PC-9 (cell line): ENCODE measurements at regions not wholly inside any gene's neighbourhood (a gene's known extent, or its start where the extent isn't known, plus 50 kb on each side); places are given as distances from the start of the nearest gene placed in this dataset.

ENCODE experiments used
- BruUV-seq: library from RNA; stranded (reverse); fragments of 400-500 nt; replicated peaks from 2 replicates; lab custom pipeline; 2021; lab: Mats Ljungman, UMichigan
- CTCF ChIA-PET: fragments of 300-600 bp; sonication (Branson Sonifier 250); formaldehyde crosslinking; loops from one replicate; lab custom pipeline; 2022; ENCODE audit warnings: antibody characterized with exemption; lab: Charles Lee
- POLR2A ChIA-PET: fragments of 300-600 bp; sonication (Branson Sonifier 250); formaldehyde crosslinking; loops from one replicate; lab custom pipeline; 2022; ENCODE audit warnings: antibody characterized with exemption; ENCODE audit not compliant: unreplicated experiment; lab: Charles Lee
- DNase-seq, 2 experiments: peaks; one replicate each; pipeline versions ENCODE4 v3.0.0 to v3.0.0-alpha.2; 2015 to 2022; ENCODE audit warnings: mixed read lengths in 1 of 2
- H2AFZ ChIP-seq: fragments of 200-600 bp; sonication (generic); 2 replicates; pipeline ENCODE4 v1.8.1; 2017; ENCODE audit warnings: antibody characterized with exemption
- H3F3A ChIP-seq: fragments of 200-600 bp; sonication (generic); 2 replicates; pipeline ENCODE4 v1.8.1; 2017; ENCODE audit warnings: antibody characterized with exemption, mild to moderate bottlenecking, low read depth; ENCODE audit not compliant: insufficient read depth
- H3K27ac ChIP-seq: fragments of 200-600 bp; sonication (generic); 2 replicates; pipeline ENCODE4 v1.6.1; 2016; ENCODE audit warnings: mixed run types
- H3K27me3 ChIP-seq: fragments of 200-600 bp; sonication (generic); 2 replicates; pipeline ENCODE4 v1.6.1; 2016; ENCODE audit warnings: low read depth, mixed run types; ENCODE audit not compliant: insufficient read depth
- H3K36me3 ChIP-seq: fragments of 200-600 bp; sonication (generic); 2 replicates; pipeline ENCODE4 v1.6.1; 2016; ENCODE audit warnings: low read depth, mixed run types
- H3K4me1 ChIP-seq: fragments of 200-600 bp; sonication (generic); replicated peaks from 2 replicates; pipeline ENCODE4 v1.6.1; 2016; ENCODE audit warnings: mixed run types; ENCODE audit not compliant: insufficient read depth
- H3K4me2 ChIP-seq: fragments of 200-600 bp; sonication (generic); 2 replicates; pipeline ENCODE4 v1.6.1; 2017; ENCODE audit warnings: mixed run types
- H3K4me3 ChIP-seq: fragments of 200-600 bp; sonication (generic); 2 replicates; pipeline ENCODE4 v1.6.1; 2016; ENCODE audit warnings: mixed run types
- H3K79me2 ChIP-seq: fragments of 200-600 bp; sonication (generic); 2 replicates; pipeline ENCODE4 v1.6.1; 2017; ENCODE audit warnings: low read depth, mixed run types
- H3K9me2 ChIP-seq: fragments of 200-600 bp; sonication (generic); 2 replicates; pipeline ENCODE4 v1.8.1; 2017; ENCODE audit warnings: mild to moderate bottlenecking; ENCODE audit not compliant: insufficient read depth
- H3K9me3 ChIP-seq: fragments of 200-600 bp; sonication (generic); 2 replicates; pipeline ENCODE4 v1.8.1; 2016; ENCODE audit warnings: low read depth; ENCODE audit not compliant: insufficient read depth
- H4K20me1 ChIP-seq: fragments of 200-600 bp; sonication (generic); 2 replicates; pipeline ENCODE4 v1.8.1; 2017; ENCODE audit not compliant: insufficient read depth
- CTCF ChIP-seq: fragments of 200-600 bp; sonication (generic); conservative IDR thresholded peaks from 2 replicates; pipeline ENCODE4 v1.6.1; 2017; ENCODE audit warnings: mixed run types, antibody characterized with exemption, mild to moderate bottlenecking, moderate library complexity
- EZH2 ChIP-seq: fragments of 200-600 bp; sonication (generic); IDR thresholded peaks from 2 replicates; pipeline ENCODE4 v1.8.0; 2017; ENCODE audit warnings: antibody characterized with exemption, low read depth
- intact Hi-C: fragments of 100-400 bp; cut with micrococcal nuclease; formaldehyde crosslinking; loops from one replicate; pipeline ENCODE4 v1.10.0; 2022; ENCODE audit not compliant: unreplicated experiment

GRCh38 chr17:33651686-33652085, 358.6 kb upstream of the ASIC2 start:
- ChIA-PET CTCF (no interaction called here), POLR2A (no interaction called here)
- Histone ChIP-seq H3K9me2 (no peaks in the 10 kb centered on the region), H3K27me3 (no peaks in the 10 kb centered on the region), H3K4me1 (no peaks in the 10 kb centered on the region), H2AFZ (no peak overlapping the region), H3K4me3 (no peak overlapping the region), H3K79me2 (no peaks in the 10 kb centered on the region), H3K9me3 (no peaks in the 10 kb centered on the region), H3K4me2 (no peak overlapping the region), H3K27ac (no peak overlapping the region), H4K20me1 (no peaks in the 10 kb centered on the region; the same call in 1 of the 2 replicates), H3F3A (no peaks in the 10 kb centered on the region), H3K36me3 (no peaks in the 10 kb centered on the region)
- TF ChIP-seq EZH2 (no peak), CTCF (no peak)
- BruUV-seq = no TSS peak
- DNase-seq = no peak
- intact Hi-C loops = no loop called here

- Histone ChIP-seq H3F3A (no peaks in the 10 kb centered on the region), H3K4me2 (no peak overlapping the region), H3K27ac (no peak overlapping the region), H3K9me3 (no peaks in the 10 kb centered on the region), H3K36me3 (no peaks in the 10 kb centered on the region), H3K27me3 (no peaks in the 10 kb centered on the region), H3K79me2 (no peaks in the 10 kb centered on the region), H2AFZ (no peak overlapping the region), H3K9me2 (no peaks in the 10 kb centered on the region), H4K20me1 (no peaks in the 10 kb centered on the region; the same call in 1 of the 2 replicates), H3K4me1 (no peaks in the 10 kb centered on the region), H3K4me3 (no peak overlapping the region)
- intact Hi-C loops = no loop called here
- no TSS peak for BruUV-seq
- ChIA-PET CTCF (no interaction called here), POLR2A (interaction anchor here (0.8 kb wide), 1 partner anchor 1378 kb away, joined by 10 read pairs; no protein-coding TSS in a partner anchor)
- TF ChIP-seq CTCF (no peak), EZH2 (no peak)
- no peak for DNase-seq
Measured at GRCh38 chr17:33652731-33653398, 359.8 kb upstream of the ASIC2 start.

- BruUV-seq = no TSS peak
- intact Hi-C loops = no loop called here
- no peaks in the 10 kb centered on the region for H3F3A ChIP-seq
Measured at GRCh38 chr17:33653399-33653788, 360.3 kb upstream of the ASIC2 start.

More at GRCh38 chr17:33653399-33653788, 360.3 kb upstream of the ASIC2 start:
- no peaks in the 10 kb centered on the region for H3K27me3 ChIP-seq
- H3K9me2 ChIP-seq = no peaks in the 10 kb centered on the region
- H3K9me3 ChIP-seq = no peaks in the 10 kb centered on the region
- H3K4me3 ChIP-seq = no peak overlapping the region
- no peak for TF ChIP-seq CTCF
- no peak for TF ChIP-seq EZH2
- no peak overlapping the region for H3K27ac ChIP-seq
- H3K36me3 ChIP-seq = no peaks in the 10 kb centered on the region
- DNase-seq = no peak
- H3K79me2 ChIP-seq = no peaks in the 10 kb centered on the region
- ChIA-PET CTCF (no interaction called here), POLR2A (interaction anchor here (0.8 kb wide), 1 partner anchor 1378 kb away, joined by 10 read pairs; no protein-coding TSS in a partner anchor)
- H2AFZ ChIP-seq = no peak overlapping the region
- H3K4me1 ChIP-seq = no peaks in the 10 kb centered on the region
- no peaks in the 10 kb centered on the region; the same call in 1 of the 2 replicates for H4K20me1 ChIP-seq
- H3K4me2 ChIP-seq = no peak overlapping the region
